ENCODE measurements at regions not wholly inside any gene's neighbourhood (a gene's known extent, or its start where the extent isn't known, plus 50 kb on each side); places are given as distances from the start of the nearest gene placed in this dataset.
A peak's percentile ranks its signal among the peaks of the same experiment; 100 is the strongest.
"Not testable (repeated sequence)": the region's sequence is repeated elsewhere in the genome, so short reads cannot be mapped to it uniquely, and the experiment has no call there.

DNA sequence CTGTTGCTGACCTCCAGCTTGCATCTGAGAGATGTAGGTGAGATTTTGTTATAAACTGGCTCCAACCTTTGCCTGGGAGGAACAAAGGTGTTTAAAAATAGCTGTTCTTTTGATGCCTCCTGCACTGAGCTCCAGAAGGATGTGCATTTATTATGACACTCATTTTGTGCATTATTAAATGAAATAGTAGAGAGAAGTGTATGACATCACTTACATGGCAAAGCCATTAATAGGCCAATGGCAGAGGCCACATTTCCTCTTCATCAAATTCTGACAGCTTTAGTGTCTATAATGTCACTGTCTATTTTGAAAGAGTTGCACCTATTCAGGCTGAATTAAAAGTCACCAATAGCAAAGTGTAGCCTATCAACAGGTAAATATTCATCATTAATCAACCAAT, 564.6 kb downstream of the FLRT2 start:
- DNase-seq: no peak

DNA sequence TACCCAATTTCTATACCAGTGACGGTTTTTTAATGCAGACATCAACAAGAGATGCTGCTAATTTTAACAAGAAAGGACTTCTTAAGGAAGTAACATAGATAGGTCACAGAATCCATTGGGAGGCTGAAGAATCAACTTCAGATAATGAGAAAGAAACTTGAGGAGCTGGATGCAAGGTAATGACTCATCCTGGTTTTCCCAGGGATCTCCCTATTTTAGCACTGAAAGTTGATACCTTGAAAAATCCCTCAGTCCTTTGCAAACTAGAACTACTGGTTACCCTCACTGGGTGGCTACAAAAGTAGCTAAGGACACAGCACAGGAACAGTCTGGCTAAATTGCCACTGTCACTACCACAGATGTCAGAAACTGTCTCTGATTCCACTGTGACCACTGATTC, 561.9 kb downstream of the FLRT2 start:
- DNase-seq: no peak

DNA sequence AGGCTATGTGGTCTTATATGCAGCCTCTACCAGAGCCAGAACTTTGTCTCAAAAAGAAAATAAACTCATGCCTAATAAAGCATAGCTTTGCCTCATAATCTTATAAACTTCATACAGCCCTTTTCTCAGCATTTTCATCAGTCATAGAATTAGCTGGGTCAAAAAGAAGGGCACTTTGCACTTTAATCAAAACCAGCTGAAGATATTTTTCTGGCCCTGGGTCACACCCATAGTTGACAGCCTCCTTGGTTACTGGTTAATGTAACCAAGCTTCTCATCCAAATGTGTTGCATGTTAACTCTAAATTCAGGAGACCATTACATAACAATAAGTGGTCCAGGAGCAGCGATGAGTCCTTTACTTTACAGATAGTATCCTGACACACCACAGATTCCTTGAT, 558.2 kb downstream of the FLRT2 start:
- DNase-seq: no peak

DNA sequence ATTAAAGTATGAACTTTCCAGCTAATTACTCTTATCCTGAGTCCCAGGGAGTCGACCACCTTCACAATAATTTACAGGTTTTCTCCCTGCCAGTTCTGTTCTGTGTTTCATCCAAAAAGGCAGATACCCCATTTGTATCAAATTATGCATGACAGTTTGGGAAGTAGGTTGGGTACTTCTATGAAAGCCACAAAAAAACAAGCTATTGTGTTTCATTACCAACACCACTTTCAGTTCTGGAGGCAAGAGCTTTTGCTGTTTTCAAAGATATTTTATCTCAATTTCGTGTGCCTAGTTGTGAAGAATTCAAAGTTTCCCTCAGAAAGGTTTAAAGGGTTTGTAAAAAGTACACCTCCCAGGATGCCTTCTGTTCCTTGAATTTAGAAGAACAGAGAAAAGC, 557.4 kb downstream of the FLRT2 start:
- no peak for DNase-seq

GRCh38 chr14:86086962-86087361, 557.0 kb downstream of the FLRT2 start:
- no peak for DNase-seq

DNA sequence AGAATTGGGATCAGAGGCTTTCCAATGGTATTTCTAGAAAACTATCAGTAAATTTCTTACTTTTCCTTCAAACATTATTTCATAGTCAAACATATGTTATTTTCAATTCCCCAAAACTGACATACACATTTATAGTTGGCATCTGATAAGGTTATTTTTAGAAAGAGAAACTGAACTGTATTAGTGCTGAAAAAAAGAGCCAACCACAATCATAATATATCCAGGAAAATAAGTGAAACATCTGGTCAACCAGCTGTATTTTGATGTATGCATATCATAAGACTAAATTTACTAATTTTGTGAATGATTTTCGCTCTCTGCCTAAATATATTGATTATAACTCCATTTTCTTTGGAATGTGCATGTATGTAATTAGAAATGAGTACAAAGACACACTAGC, 554.2 kb downstream of the FLRT2 start:
- no peak for DNase-seq

DNA sequence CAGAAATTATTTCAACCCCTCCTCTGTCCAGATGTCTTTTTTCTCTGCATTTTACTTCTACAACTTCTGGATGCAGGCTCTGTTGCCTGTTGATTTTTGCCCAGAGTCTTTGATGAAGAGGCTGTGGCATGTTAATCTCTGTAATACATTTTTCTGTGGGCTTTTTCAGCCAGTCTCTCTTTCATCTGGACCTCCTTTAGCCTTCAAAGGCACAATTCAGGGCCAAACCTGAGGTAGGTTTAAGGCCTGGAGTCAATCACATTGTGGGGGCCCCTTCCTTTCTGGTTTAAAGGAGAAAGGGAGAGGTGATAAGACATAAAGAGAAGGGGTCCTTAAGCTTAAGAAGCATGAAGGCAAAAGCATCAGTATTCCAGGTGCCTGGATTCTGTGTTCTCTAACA, 553.7 kb downstream of the FLRT2 start:
- no peak for DNase-seq

DNA sequence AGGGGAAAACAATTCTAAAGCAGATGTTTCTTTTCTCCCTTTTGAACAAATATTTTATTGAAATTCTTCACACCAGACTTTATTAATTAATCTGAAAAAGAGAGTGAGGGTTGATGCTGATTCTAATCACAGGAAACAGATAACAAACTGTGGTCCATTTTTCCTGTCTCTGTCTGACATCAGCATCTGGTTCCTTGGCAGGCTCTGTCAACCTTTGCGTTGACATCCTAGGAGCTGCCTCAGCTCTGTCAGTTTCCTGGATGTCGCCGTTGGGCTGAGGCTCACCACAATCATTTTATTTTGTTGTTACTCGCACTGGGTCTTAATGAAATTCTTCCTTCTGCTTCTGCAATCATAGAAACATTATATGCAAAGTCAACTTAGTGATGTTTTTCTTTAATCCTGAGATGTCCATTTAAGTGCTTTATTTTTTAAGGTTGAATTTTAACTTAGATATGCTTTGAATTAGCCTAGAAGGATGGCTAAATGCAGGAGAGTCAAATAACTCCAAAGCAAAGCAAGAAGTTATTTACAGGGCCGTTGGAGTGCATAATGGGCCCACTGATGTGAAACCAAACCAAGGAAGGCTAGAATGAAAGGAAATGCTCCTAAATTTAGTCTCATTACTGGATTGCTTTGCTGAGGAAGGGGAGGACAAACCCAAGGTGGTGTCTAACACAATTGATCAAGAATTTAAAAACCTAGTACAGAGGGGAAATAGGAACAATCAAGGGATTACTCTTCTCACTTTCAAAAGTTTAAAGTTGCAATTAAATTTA, 542.4 kb downstream of the FLRT2 start:
- no peak for DNase-seq

DNA sequence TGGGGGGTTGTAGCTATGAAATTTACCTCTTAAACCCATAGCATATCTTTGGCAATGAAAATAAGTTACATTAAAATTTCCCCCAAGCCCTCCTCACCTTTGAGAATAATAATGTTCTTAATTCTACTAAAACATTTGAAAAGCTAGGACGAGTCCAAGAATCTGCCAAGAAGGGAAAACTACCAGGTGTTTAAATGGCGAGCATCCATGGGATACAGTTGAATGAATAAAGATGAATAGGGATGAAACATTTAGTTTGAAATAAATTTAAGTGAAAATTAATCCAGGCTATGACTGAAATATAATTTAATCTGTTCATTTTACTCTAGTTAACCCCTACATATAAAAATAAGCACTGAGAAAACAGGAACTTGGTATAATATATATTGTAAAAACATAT, 536.7 kb downstream of the FLRT2 start:
- DNase-seq: no peak

GRCh38 chr14:86065407-86065806, 535.5 kb downstream of the FLRT2 start:
- no peak for DNase-seq

GRCh38 chr14:86064595-86064994, 534.7 kb downstream of the FLRT2 start:
- not testable (repeated sequence) for DNase-seq

DNA sequence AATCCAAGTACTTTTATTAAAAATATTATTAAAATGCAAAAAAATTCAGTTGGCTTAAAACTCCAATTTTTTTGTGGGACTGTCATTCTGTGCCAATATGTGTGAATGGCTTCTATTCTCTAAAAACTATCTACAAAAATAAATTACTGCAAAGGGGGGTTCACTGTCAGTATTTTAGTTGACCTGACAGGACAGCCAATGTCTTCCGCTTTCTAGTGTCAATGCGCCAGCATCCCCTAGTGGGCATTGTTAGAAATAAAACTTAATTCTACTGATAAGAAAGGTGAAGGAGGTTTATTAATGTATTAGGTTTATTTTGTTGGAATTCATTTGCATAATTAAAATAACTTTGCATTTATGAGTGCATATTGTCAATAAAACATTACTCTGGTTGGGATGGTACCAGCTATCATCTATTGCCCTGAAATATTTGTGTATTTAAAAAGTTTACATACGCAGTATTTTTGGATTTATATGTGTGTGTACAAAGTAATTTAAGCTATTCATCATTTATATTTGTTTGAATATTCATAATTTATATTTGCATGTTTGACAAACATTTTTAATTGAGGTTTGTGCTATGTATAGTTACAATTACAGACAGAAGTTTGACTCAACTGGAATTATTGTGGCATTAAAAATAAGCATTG, 527.2 kb downstream of the FLRT2 start:
- peak; percentile 53 for DNase-seq

DNA sequence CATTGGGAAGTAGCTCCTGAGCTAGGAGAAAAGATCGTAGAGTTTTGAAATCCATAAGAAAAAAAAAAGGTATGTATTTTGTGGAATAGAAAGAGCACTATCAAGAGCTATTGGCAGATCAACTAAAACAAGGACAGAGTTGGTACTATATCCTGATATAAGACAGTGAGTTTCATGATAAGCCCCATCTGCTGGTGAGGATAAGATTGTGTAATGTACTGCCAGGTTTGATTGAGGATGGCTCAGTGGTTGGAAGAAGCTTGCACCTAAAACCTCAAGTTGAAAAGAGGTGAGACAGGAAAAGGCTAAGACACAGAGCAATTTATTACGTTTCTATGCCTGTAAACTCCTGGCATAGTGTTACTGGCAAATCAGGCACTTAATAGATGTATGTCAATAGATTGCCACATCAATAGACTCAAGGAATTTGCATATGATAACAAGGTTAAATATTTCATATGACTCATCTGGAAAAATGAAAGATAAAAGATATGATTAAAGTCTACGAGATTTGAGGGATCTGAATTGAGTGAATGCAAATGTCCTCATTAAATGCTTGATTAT, 525.6 kb downstream of the FLRT2 start:
- DNase-seq: no peak

GRCh38 chr14:86052868-86053267, 522.9 kb downstream of the FLRT2 start:
- no peak for DNase-seq

- no peak for DNase-seq
Measured at GRCh38 chr14:86050757-86051156, 520.8 kb downstream of the FLRT2 start.

DNA sequence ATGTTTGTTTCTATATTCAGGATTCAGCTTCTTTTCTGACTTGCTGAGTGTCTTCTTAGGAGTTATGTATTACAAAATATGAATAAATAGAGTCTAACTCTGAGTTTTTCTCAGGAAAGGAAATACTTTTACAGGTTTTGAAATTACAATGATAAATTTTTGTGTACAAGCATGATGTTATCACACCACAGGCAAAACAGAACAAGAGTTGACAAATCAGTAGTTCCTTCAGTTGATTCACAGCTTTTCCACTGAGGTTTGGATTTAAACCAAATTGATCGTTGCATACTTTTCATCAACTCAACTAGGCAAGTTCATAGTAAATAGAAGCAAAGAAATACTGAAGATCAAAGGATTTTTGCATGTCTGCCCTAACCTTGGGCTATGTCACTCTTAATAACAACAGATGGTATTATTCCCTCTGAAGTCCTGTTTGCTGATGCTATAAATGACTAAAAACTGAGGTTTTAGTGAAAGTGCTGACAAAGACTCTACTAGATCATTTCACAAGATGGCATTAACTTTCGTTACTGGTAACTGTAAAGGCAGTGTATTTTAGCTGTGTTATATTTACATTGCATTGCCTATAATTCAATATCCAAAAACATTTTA, 520.2 kb downstream of the FLRT2 start:
- no peak for DNase-seq

DNA sequence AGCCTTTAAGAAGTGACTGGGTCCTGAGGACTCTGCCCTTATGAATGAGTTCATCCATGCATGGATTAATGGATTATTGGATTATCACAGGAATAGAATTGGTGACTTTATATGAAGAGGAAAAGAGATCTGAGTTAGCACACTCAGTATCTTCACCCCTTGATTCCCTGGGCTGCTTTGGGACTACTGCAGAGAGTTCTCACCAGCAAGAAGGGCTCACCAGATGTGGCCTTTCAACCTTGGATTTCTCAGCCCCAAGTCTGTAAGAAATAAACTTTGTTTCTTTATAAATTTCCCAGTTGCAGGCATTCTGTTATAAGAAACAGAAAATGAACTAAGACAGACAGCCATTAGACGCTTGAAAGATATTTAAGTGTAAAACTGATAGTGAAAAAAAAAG, 509.2 kb downstream of the FLRT2 start:
- DNase-seq: no peak

DNA sequence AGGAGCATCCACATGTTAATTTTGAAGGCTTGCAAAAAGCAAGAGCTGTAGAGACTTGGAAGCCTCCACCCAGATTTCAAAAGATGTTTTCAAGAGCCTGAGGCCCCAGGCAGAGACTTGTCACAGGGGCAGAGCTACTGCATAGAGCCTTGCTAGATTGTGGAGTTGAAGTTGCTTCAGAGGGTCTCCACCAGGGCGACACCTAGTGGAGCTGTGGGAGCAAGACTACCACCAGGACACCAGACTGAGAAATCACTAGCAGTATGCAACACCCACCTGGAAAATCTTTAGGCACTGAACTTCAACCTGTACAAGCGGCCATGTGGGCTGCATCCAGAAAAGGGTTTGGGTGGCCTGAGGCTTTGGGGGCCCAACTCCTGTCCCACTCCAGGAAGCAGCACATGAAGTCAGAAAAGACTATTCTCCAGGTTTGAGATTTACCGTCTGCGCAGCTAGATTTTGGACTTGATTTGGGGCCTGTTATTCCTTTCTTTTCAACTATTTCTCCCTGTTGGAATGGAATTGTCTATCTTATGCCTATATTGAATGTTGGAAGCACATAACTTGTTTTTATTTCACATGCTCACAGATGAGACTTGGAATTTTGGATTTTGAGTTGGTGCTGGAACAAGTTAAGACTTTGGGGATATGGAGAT, 508.6 kb downstream of the FLRT2 start:
- DNase-seq: peak; percentile 58

- DNase-seq: peak; percentile 11
Measured at GRCh38 chr14:86035882-86036281, 505.9 kb downstream of the FLRT2 start.

DNA sequence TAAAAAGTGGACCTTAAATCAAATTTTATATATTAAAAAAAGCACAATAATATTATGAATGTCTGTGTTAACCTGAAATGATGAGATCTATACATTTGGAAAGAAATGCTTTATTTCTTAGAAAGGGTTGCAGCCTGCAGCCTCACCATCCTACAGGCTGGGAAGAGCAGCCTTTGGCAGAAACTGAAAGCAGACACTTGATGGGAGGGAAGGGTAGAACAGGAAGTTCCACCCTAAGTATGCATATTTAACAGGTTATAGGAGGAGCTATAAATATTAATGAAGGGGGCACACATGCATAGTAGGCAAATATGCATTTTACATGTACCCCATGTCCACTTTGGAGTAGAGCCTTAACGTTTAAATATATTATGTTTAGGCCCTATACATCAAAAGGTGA, 498.0 kb downstream of the FLRT2 start:
- DNase-seq: no peak

- DNase-seq: no peak
Measured at GRCh38 chr14:86027144-86027543, 497.2 kb downstream of the FLRT2 start.

DNA sequence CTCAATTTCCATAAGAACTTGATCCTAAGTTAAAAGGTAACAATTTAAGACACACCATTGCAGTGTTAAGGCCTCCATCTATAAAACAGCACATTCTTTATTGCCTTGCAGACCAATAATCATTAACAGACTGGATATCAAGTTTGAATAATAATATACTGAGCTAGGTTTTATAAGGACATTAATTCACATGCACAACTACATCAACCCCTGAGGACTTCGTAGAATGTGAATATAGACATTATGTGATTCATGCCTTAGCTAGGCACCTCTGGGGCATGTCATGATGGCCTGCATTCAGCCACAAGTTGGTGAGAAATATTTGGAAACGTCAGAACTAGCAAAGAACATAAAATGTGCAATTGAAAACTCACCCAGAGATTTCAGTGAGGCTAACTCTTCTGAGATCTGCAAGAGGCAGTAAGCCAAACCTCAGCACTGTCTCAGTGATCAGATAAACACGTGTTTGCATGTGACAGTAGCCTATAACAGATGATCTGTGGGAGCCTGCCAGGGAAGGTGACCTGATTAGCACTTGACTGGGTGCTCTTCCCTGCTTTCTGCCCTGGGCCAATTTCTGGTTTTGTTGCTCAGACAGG, 492.2 kb downstream of the FLRT2 start:
- DNase-seq: no peak

- no peak for DNase-seq
Measured at GRCh38 chr14:86020841-86021240, 490.9 kb downstream of the FLRT2 start.

Data from activated CD4-positive, alpha-beta T cell treated with anti-CD3 and anti-CD28 coated beads for 48 hours (primary cell).